ENCODE measurements at regions not wholly inside any gene's neighbourhood (a gene's known extent, or its start where the extent isn't known, plus 50 kb on each side); places are given as distances from the start of the nearest gene placed in this dataset.

- DNase-seq: no peak
Observed at GRCh38 chr1:228850141-228851100, 115.1 kb downstream of the RHOU start.

DNA sequence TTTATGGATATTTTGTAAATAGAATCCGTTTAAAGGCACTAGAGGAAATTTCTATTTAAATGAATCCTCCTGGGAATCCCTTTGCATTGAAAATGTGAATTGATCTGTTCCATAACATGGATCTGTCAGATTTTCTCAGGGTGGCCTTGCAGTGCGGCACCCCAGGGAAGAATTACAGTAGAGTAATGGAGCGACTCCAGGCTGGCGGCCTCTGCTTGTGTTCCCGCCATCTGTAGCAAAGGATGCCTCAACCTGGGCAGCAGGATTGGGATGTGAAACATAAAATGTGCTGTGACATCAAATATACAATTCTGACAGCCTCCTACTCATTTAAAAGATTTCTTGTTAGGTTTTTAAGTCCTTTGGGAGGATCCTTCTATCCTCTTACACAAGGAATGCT lies 115.9 kb downstream of the RHOU start:
- no peak for DNase-seq

DNA sequence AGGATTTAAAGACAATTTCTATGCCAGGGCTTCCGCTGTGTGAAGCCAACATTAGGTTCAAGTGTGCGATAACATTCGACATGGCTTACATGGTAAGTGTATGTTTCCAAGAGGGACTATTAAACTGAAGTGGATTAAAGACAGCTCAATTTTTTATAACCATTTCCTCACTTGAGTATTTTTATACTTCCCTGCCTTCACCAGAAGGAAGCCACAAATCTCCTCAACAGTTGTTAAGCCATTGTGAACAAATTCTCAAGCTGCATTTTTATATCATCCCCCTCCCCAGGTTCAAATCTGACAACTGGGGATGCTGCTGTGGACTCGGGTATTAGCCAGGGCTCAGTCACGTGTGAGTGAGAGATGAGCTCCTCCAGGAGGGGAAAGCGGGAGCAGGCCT lies 116.3 kb downstream of the RHOU start:
- no peak for DNase-seq

- no peak for DNase-seq
Observed at GRCh38 chr1:228852024-228852423, 116.7 kb downstream of the RHOU start.

DNA sequence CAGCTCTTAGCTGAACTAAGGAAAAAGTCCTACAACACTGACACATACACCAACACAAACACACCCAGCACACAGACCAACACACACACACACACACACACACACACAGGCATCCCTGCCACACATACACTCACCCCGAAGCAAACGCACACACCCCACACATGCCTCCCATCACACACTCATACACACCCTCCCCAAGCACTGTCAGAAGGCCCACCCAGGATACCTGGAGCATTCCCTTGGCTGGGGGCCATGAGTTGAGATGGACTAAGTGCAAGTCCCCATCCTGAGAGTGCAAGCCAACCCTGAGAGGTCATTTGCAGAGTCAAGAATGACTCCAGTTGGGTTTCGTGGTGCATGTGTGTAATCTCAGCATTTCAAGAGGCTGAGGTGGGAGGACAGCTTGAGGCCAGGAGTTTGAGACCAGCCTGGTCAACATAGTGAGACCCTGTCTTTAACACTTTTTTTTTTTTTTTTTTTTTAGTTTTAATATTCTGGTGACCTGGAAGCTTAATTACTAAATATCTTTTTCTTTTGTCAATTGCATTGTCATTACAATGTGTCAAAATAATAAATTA lies 117.3 kb downstream of the RHOU start:
- DNase-seq: no peak

GRCh38 chr1:228853191-228853590 lies 117.9 kb downstream of the RHOU start:
- DNase-seq: no peak

GRCh38 chr1:228853637-228854036 lies 118.4 kb downstream of the RHOU start:
- no peak for DNase-seq

DNA sequence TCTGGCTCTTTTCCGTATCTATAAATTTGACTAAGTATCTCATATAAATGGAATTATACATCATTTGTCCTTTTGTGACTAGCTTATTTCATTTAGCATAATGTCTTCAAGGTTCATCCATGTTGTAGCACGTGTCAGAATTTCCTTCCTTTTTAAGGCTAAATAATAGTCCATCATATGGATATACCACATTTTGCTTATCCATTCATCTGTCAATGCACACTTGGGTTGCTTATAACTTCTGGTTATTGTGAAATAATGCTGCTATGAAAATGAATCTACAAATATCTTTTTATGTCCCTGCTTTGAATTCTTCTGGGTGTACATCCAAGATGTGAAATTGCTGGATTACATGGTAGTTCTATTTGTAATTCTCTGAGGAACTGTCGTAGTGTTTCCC lies 119.6 kb downstream of the RHOU start:
- DNase-seq: no peak

- DNase-seq: no peak
Observed at GRCh38 chr1:228857611-228858010, 122.3 kb downstream of the RHOU start.

DNA sequence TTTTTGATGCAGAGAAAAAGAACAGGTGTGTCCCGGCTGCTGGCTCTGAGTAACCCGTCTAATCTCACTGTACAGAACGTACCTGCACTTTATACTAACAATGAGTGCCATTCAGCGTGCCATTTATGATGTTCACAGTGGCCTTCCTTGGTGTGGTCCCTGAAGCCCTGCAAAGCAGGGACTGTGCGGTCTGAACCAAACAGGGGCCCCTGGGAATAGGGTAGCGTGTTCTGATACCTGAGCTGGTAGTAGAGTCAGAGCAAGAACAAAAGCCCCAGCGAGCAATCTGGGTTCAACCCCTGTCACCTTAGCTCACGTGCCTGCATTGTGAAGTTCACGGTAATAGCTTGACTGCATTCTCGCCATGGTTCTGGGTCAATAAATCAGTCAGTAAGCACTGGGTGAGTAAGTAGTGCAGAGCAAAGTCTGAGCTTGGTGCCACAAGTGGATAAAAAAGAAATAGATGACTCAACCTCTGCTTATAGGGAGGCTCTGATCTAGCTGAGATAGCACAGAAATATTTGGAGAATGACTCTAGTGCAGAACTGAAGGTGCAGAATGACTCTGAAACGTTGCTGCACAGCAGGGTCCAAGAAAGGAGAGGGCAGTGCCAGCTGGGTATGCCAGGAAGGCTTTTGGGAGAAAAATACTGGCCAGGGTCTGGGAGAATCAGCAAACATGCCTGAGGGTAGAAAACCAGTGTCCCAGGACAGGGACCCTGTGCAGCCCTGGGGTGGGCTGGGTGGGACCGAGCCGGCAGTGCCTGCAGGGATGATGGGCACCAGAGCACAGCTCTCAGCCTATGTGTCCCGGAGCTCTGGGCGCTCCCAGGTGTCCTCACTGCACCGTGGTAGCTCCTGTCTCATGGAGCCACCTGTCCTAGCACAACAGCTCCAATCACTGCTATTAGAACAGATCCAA lies 125.9 kb downstream of the RHOU start:
- DNase-seq: no peak

DNA sequence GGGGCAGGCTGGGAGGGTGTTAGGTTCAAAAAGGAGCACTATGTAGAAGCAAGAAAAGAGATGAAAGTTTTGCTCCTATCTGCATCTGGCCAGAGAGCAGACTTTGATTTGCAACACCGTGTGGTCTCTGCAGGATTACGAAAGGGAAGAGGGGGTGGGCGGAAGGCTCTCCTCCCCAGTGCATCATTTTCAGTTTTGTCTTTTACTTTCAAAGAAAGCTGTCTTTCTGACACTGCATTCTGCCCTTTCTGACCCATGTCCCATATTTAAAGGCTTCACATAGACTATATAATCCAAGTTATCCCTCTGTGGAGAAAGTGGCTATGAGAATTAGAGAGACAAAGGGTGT lies 126.5 kb downstream of the RHOU start:
- no peak for DNase-seq

- DNase-seq: no peak
Observed at GRCh38 chr1:228862542-228863505, 127.5 kb downstream of the RHOU start.

DNA sequence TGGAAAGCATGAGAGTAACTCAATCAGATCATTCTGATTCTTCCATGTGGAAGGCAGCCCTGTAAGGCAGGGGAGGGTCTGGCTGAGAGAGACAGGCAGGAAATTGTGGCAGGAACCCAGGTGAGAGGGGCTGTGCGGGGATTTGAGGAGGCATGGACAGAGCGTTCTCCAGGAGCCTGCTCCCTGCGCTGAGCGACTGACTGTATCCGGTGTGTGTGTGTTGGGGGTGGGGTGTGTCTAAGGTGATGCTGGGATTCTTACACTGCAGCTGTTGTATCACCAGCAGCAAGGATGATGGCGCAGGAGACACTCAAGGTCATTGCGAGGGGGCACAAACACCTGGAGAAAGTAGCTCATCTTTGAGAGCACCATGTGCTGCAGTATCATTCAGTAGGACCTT lies 128.5 kb downstream of the RHOU start:
- DNase-seq: no peak

DNA sequence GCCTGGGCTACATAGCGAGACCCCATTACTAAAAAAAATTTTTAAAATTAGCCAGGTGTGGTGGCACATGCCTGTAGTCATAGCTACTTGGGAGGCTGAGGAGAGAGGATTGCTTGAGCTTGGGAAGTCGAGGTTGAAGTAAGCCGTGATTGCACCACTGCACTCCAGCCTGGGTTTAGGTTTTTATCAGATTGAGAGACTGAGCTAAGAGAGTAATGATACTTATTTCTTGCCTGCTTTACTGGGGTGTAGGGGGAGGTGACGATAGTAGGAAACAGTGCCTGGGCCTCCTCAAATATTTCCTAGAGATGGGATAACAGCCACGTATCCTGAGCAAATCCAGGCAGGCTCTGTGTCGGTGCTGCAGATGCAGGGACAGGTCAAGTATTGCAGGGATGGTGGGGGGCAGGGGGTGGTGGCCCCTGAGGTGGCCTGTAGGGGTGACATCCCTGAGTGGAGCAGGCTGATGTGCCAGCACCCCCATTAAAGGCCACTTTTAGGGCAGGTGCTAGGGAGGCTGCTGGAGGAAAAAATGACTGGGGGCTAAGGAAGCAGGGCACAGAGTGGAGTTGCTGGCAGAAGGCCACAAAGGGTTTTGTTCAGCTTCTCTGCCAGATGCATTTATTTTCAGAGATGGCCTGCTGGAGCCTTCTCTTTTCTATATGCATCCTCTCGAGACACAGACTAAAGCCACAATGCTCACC lies 130.5 kb downstream of the RHOU start:
- DNase-seq: no peak

GRCh38 chr1:228866468-228866867 lies 131.2 kb downstream of the RHOU start:
- DNase-seq: no peak

- no peak for DNase-seq
Observed at GRCh38 chr1:228867108-228867950, 132.1 kb downstream of the RHOU start.

GRCh38 chr1:228867951-228868730 lies 132.9 kb downstream of the RHOU start:
- DNase-seq: no peak

DNA sequence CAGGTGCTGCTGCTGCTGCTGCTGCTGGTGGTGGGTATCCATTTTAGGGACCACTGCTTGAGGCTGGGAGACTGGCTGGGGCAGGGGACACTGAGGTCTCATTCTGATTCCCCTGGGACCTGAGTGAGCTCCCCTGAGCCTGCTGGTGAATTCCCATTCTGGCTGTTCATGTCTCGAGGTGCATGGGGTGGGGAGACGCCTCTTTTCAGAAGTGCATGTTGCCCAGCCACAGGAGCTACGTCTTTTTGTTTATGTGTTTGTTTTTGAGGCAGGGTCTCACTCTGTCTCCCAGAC lies 133.4 kb downstream of the RHOU start:
- DNase-seq: no peak

DNA sequence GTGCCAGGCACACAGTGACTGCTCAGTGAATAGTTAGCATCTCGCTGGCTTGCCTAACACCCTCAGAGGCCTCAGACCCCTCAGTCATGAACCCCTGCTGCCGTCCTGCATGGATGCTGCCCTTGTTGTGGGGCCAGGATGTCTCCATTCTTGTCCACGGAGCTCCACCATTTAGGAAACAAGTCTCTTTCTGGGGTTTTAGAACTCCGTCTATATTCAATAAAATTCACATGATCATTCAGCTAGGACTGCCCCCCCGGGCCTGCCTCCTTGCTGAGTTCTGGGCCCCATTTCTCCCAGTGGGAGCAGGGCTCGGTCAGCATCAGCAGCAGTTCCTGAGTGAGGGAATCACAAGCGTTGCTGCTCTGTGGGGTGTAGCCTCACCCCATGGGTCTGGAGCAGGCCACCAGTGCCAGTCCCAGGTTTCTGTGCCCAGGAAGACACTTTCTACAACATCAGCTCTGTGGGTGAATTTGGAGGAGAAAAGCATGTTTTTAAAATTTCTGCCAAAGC lies 134.1 kb downstream of the RHOU start:
- DNase-seq: no peak
